ENCODE measurements at regions not wholly inside any gene's neighbourhood (a gene's known extent, or its start where the extent isn't known, plus 50 kb on each side); places are given as distances from the start of the nearest gene placed in this dataset.
A peak's percentile ranks its signal among the peaks of the same experiment; 100 is the strongest.
"Not testable (repeated sequence)": the region's sequence is repeated elsewhere in the genome, so short reads cannot be mapped to it uniquely, and the experiment has no call there.

- no peak for DNase-seq
- Histone ChIP-seq H3K27ac (no peak overlapping the region), H3K9me3 (no peaks in the 10 kb centered on the region), H3K27me3 (no peaks in the 10 kb centered on the region), H3K36me3 (no peaks in the 10 kb centered on the region), H3K4me3 (replicated peaks in 1 of 3) (no peak overlapping the region), H3K4me1 (no peaks in the 10 kb centered on the region)
- TF ChIP-seq CTCF (IDR thresholded peaks at IDR 0.05) (no peak), POLR2A (IDR thresholded peaks at IDR 0.05) (no peak)
- intact Hi-C loops (cut with DNase I): no loop called here
- WGBS, 2 donors: 59 to 94% methylated on average over 5 of the region's 6 CpGs
Measured at GRCh38 chr16:9633844-9634243, 542.4 kb downstream of the HAPSTR1 start.

GRCh38 chr16:9635150-9635720, 543.8 kb downstream of the HAPSTR1 start:
- not testable (repeated sequence) for H3K4me3 ChIP-seq (replicated peaks in 1 of 3)
- WGBS, 2 donors: 83 to 90% methylated on average over 11 of the region's 11 CpGs

DNA sequence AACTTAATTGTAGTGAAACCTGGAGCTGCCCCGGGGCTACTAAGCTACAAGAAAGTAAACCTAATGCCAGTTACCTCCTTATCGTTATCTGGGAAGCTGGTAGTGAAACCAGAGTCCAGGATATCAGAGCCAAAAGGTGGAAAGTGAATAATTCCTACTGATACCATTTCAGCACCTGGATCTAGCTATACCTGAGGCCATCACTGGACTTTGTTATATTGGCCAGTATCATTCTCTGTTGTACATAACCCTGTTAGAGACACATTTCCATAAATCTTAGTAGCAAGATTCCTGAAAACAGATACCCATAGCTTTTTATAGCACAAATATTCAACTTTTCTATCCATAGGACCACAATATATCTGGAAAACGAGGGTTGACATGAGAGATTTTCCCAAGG, 538.0 kb downstream of the GRIN2A start:
- H3K4me1 ChIP-seq: peaks cover 5% of the 10 kb centered on the region in 2 donors
- 56 to 89% methylated on average over 3 of the region's 3 CpGs for WGBS, 2 donors
- H3K27ac ChIP-seq: no peak overlapping the region
- H3K4me3 ChIP-seq (replicated peaks in 1 of 3): no peak overlapping the region
- TF ChIP-seq POLR2A (IDR thresholded peaks at IDR 0.05) (no peak), CTCF (IDR thresholded peaks at IDR 0.05) (no peak)
- no peaks in the 10 kb centered on the region for H3K9me3 ChIP-seq
- no peaks in the 10 kb centered on the region for H3K27me3 ChIP-seq
- DNase-seq: no peak
- intact Hi-C loops (cut with DNase I): loop anchor here (10.0 kb wide), 1 partner anchor 541 kb away; the partner anchor contains the start of gene GRIN2A
- no peaks in the 10 kb centered on the region for H3K36me3 ChIP-seq

More at GRCh38 chr16:9635150-9635720, 543.8 kb downstream of the HAPSTR1 start:
- intact Hi-C loops (cut with DNase I); H3K9me3 ChIP-seq; H3K27me3 ChIP-seq; H3K36me3 ChIP-seq; H3K27ac ChIP-seq; DNase-seq; H3K4me1 ChIP-seq: not testable (repeated sequence)

DNA sequence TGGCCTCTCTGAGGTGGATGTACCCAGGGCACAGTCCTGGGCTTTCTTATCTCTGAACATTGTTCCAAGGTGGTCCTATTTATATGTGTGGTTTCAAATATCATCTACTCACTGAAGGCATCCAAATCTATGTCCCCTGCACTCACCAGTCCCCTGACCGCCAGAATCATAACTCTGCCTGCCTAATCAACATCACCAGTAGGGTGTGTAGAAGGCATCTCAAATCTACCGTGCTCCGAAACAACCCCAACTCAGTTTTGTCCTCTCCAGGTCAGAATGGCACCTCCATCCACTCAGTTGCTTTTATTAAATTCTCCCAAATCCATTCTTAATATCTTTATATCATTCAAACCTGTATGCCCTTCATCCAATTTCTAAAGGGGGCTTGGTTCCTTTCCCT, 536.3 kb downstream of the GRIN2A start:
- no peak for DNase-seq
- Histone ChIP-seq H3K27ac (no peak overlapping the region), H3K9me3 (no peaks in the 10 kb centered on the region), H3K27me3 (no peaks in the 10 kb centered on the region), H3K4me1 (peaks cover 9 to 17% of the 10 kb centered on the region in 2 donors), H3K36me3 (no peaks in the 10 kb centered on the region), H3K4me3 (replicated peaks in 1 of 3) (no peak overlapping the region)
- TF ChIP-seq POLR2A (IDR thresholded peaks at IDR 0.05) (no peak), CTCF (IDR thresholded peaks at IDR 0.05) (no peak)
- intact Hi-C loops (cut with DNase I): loop anchor here (10.0 kb wide), 1 partner anchor 539 kb away; the partner anchor contains the start of gene GRIN2A
- WGBS, 2 donors: 81 to 87% methylated on average over 3 of the region's 3 CpGs

DNA sequence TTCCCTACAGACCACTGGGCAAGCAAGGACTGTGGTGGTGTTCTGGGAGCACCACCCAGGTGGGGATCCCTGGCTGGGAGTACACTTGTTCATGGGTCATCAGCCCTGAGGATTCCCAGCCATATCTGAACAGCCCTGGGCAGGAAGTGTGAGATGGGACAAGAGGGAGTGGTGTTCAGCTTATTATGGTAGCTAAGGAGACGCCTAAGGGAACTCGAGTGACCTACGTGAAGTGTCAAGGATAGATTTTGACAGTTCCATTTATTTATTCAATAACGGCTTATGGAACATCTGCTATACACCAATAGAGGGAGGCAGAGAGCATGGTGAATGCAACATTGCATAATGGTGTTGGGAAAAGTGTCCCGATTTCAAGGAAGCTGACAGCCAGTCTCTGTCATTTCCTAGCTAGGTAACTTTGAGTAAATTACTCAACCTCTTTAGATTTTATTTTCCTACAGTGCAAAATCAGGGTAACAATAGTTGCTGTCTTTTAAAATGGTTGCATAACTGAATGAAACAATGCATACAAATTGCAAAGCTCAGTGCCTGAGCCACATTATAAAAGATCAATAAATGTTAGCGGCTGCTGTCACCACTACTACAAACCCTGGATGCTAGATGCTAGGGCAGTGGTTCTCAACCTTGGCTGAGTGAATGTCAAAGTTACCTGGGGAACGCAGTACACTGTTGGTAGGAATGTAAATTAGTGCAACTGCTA, 534.1 kb downstream of the GRIN2A start:
- DNase-seq: peak; percentile 44 to 58
- no peak overlapping the region for H3K4me3 ChIP-seq (replicated peaks in 1 of 3)
- no peaks in the 10 kb centered on the region for H3K36me3 ChIP-seq
- peaks cover 9 to 17% of the 10 kb centered on the region in 2 donors for H3K4me1 ChIP-seq
- no peaks in the 10 kb centered on the region for H3K9me3 ChIP-seq
- WGBS, 2 donors: 28 to 31% methylated on average over 7 of the region's 7 CpGs
- intact Hi-C loops (cut with DNase I): loop anchor here (10.0 kb wide), 1 partner anchor 537 kb away; the partner anchor contains the start of gene GRIN2A
- H3K27ac ChIP-seq: peak overlapping the region in 1 of 3 donors; percentile 11
- no peaks in the 10 kb centered on the region for H3K27me3 ChIP-seq
- TF ChIP-seq CTCF (IDR thresholded peaks at IDR 0.05) (peak; percentile 18 to 67 (median 52)), POLR2A (IDR thresholded peaks at IDR 0.05) (no peak)

All from thyroid gland (tissue), 4 donors.